SIG-M5 (cell line): ENCODE measurements at regions not wholly inside any gene's neighbourhood (a gene's known extent, or its start where the extent isn't known, plus 50 kb on each side); places are given as distances from the start of the nearest gene placed in this dataset.

Experiments used
- DNase-seq: peaks from one replicate; lab custom pipeline; 2025; lab: John Stamatoyannopoulos, UW

DNA sequence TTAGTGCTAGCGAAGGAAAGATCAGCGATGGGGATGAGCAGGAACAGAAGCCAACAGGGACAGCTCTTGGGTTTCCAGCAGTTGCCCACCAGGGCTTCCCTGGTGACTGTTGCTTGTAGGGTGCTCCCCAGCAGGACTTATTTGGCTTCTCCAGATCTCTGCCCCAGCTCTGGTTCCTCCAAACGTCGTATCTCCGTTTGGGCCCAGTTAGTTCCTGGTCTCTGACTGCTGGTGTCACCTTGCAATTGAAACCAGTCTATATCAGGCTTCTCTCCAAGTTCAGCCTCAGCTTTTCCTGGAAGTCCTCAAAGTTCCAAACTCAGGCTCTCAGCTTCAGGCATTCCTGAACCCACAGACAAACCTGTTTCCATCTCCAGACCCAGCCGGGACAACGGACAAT lies 70.8 kb upstream of the NXT1 start:
- DNase-seq, result no peak

DNA sequence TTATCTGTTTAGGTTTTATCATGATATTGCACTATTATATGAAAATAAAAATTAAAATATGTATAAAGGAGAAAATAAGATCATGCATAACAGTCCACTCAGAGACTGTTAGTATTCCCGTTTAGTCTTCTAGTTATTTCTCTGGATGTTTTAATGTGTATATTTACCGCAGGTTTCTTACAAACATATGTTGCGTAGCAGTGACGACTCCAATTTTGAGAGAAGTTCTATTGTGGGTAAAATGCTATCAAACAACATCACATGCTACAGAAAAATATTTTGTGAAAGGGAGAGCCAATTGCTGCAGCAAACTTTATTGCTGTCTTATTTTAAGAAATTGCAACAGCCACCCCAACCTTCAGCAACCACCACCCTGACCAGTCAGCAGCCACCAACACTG lies 72.4 kb upstream of the NXT1 start:
- DNase-seq, result no peak

DNA sequence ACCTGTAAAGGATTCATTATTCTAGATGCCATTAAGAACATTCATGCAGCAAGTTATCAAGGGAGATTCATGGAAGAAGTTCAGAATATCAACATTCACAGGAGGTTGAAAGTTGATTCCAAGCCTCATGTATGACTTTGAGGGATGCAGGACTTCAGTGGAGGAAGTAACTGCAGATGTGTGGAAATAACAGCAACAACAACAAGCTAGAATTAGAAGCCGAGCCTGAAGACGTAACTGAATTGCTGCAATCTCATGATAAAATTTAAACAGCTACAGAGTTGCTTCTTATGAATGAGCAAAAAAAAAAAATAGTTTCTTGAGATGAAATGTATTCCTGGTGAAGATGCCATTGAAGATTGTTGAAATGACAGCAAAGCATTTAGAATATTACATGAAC lies 73.3 kb upstream of the NXT1 start:
- DNase-seq, result no peak

DNA sequence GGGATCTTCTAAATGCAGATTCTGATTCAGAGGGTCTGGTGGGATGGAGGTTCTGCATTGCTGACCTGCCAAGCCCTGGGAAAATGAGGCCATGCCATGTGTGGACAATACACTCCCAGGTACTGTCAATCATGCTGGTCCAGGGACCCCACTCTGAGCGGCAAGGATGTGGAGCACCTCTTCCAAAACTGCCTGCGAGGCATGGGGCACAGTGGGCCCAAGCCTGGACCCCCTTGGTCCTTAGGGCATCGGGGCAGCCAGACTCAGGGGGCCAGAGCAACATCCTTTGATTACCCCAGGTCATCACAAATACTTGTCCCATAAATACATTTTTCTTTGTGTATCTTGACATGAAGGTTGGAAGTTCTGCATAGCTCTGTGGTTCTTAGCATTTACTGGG lies 76.8 kb upstream of the NXT1 start:
- DNase-seq, result no peak

DNA sequence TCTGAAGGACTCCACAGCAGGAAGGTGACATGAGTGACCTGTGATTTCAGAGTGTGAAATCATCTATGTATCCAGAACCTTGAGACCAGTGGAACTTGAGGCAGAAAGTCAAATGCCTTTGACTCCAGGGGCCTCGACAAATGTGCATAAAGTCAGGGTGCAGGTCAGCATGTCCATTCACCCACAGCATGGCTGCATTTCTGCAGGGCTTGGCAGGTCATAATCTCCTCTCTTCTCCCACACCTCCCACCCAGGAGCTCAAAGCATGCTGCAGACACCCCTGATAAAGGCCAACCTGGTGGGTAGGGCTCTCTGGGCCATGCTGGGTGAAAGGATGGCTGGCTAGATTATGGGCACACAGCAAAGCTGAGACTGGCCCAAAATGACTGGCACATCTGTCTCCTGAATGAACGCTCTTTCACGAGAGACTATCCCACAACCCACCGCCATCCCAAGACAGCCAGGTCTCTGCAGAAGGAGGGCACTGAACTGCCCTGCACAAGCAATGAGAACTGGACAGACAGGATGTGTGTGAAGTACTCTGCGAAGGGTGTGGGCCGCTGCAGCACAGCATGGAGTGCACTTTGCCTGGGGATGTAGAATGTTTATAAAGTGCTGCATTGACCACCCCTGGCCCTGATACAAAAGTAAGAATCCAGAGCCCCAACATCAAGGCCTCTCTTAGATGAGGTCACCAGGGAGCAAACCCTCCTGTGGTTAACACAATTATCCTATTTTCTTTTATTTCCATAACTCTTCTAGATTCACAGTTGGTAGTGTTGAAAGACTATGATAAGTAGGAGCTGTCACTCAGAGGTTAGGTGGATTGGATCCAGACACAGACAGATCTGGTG lies 78.2 kb upstream of the NXT1 start:
- DNase-seq, result no peak

DNA sequence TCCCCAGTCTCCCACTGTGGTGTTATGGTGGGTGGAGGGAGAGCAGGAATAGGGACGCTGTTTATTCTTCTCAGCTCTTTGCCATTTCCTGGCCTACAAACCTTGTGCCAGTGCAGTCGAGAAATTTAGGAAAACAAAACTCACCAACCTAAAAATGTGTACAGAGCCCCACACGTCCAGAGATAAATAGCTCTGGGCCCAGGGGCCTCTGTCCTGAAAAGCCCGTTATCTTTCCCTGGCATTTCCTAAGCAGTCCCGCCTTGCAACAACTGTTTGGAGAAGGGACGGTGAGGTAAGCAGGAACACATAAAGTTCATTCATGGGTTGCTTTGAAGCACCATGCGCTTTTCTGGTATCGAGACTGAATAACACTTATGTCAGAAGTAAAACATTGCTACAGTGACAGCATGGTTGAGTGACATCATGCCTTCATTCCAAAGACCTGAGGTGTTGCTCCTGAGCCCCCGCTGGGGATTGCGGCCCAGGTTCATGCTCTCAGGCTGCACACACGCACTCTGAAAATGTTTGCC lies 80.1 kb upstream of the NXT1 start:
- DNase-seq, result no peak

DNA sequence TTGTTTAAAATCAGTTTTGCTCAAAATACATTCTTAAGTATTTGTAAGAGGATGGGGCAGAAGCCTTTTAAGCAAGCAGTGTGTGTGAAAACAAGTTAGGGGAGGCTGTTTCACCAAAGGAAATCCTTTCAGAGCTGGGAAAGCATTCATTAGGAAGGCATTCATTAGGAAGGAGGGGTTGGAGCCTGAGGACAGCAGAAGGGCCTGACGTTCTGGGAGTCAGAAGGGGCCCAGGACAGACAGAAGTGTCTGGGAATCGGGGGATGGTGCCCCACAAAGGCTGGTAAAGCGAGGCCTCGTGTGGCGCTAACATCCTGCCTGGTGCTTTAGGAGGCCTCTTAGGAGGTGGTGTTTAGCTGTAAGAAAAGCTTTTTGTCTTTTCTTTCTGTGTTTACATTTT lies 80.6 kb upstream of the NXT1 start:
- DNase-seq, result no peak

DNA sequence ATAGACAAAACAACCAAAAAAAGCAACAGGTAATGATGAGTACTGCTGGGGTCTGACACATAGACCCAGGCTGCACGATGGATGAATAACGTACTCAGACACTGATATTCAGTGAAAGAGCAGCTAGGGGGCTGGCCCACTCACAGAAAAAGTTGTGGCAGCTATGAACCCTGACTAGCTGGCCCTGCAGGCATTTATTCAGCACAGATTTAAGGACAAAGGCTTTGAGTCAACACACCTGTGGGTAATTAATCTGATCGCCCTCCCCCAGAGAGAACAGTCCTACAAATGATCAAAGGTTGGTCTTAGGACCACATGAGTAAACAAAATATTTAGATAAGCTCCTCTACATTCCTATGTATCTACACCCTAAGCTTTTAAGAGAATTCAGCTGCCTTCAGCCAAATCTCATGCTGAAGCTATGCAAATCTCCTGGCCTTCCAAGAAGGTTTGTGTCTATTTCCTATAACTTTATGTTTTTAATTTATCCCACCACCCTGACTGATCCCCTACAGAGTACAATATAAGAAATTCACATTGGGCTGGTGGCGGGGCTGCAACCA lies 81.7 kb upstream of the NXT1 start:
- no peak for DNase-seq

DNA sequence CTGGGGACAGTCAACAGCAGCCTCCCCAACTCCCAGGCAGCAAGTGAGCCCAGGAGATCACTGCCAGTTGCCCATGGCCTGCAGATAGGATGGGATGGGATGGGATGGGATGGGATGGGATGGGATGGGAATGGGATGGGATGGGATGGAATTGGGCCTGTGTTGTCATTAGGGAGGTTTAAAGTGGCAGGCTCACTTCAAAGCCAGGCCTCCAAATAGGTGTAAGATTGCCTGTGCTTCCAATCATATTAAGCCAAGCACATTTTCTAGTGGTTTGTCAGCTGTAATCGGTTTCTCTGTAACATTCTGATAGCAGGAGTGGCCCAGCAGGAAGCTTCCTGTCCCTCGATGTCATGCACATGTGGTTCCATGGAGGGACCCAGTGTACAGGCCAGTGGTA lies 82.7 kb upstream of the NXT1 start:
- no peak for DNase-seq

DNA sequence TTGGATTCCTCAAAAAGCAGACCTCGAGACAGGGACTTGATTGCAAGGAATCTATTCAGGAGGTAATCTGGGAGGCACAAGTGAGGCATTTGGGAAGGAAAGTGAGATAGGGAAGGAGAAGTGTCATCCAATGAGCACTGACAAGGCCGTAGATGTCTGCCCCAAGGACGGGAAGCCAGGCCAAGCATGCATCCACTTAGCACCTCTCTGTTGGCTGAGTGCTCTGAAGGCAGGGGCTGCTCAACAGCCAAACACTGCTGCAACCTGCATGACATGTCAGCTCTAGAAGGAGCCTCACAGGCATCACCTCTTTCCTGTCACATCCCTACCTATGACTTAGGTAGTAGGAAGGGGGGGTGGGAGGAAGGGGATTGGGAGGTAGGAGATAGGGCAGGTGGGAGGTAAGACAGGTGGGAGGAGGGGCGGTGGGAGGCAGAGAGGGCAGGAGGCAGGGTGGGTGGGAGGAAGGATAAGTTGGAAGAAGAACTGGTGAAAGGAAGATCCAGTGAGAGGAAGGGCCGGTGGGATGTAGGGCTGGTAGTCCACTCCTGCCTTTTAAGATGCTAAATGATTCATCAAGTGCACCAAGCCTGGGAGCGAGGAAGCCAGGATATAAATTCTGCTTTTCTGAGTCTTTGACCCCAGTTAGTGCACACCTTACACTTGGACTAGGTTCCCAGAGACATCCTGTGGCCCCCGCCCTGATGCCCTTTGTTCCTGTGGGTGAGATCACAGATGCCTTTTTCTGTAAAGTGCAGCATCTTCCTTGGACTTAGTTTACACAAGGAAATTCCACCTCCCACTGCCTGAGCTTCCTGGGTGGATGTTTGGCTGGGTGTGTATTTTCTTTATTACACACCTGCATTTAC lies 83.8 kb upstream of the NXT1 start:
- DNase-seq, result no peak

DNA sequence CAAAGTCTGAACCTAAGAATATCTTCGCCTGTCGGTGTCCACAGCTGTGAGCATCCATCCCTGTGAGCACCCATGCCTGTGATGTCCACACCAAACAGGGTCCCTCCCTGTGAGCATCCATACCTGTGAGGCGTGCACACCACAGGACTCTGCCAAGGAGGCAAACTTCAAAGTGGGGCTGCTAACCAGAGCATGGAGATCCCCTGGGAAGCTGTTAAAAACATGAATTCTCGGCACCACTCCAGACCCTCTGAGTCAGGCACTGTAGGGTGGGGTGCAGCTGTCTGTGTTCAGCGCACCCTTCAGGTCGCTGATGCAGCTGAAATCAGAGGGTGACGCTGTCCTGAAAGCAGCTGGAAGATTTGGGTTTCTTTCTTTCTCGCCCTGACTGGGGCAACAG lies 85.4 kb upstream of the NXT1 start:
- no peak for DNase-seq

DNA sequence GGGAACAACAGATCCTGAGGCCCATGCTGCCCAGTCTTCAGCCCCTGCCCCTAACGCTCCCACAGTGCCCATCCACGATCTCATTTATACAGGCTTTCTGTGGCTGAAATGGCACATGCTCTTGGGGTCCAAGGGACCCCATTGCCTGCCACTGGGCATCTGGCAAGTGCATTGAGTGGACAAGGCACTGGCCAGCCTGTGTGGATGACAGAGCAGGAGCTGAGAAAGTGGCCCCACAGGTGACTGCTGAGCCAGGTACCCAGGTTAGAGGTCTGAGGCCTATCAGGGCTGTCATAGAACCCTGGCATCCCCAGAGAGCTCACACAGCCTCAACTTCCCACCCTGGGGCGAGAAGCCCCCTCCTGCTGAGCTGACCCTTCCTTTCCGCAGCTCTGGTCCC lies 86.0 kb upstream of the NXT1 start:
- DNase-seq, result no peak

DNA sequence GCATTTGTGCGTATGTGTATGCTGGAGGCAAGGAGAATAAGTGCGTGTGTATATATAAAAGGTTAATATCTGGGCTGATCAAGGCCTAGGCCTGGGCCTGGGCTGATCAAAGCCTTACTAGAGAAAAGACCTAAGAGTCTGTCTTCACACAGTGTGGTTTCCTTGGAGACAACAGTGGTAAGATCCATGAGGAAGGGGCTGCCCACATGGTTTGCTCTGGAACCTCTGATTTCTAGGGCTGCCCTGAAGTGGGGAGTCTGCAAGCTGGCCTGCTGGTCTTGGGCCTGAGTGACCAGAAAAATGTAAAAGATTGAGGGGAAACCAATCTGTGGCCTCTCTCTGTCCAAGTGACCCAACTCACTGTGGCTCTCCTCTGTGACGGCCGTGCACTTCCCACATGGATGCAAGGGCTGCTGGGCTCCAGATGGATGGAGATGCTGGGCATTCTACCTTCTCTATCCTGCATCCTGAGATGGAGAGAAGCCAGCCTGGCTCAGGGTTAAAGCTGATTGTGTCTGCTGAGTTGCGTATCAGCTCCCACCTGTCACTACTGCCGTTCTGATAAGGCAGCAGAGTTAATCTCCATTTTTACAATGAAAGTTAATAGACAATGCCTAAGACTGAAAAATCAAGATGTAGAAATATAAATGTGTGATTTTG lies 90.3 kb upstream of the NXT1 start:
- no peak for DNase-seq

DNA sequence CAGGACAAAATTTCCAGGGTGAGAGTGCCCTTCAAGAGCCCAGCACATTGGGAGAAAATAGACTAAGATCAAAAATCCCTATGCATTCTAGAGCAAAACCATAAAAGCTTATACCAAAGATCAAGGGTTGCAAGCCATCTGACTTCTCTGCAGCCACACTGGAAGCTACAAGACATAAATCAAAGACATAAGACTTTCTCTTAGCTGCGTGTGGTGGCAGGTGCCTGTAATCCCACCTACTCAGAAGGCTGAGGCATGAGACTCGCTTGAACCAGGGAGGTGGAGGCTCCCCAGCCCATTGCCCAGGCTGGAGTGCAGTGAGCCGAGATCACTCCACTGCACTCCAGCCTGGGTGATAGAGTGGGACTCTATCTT lies 91.9 kb upstream of the NXT1 start:
- DNase-seq, result no peak

DNA sequence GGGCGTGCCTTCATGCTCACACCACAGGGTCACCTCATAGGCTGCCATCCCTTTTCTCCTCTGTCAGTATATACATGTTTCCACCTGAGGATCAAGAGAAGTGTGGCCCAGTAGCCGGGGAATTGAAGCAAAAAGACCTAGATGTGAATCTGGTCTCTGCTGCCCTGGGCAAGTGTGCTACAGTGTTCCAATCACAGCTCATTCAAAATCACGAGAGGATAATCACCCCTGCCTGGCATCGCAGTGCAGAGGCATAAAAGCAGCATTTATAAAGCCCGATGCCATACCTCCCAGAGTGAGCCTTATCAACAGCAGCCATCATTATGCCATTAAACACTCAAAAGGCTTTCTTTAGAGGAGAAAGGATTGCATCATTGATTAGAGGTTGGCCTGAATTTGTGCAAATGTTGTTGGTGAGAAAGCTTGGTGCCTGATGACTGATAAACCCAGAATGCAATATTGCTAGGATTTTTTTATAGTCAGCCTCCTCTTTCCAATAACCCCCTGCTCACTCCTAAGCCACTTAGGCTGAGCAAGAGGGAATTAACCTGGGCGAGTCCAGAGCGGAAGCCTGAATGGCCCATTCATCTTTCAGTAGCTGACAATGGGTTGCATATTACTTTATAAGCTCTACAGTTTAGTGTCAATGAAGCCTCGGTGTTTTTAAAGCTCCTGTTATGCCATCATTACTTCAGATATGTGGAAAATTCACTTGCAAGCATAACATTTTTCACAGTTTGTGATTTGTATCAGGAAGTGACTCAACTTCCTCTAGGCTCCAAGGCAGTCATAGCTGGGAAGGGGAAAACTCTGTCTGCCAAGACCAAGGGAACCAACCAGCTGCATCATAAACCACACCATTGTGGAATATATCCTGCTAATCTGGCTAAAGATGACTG lies 92.5 kb upstream of the NXT1 start:
- DNase-seq, result no peak

DNA sequence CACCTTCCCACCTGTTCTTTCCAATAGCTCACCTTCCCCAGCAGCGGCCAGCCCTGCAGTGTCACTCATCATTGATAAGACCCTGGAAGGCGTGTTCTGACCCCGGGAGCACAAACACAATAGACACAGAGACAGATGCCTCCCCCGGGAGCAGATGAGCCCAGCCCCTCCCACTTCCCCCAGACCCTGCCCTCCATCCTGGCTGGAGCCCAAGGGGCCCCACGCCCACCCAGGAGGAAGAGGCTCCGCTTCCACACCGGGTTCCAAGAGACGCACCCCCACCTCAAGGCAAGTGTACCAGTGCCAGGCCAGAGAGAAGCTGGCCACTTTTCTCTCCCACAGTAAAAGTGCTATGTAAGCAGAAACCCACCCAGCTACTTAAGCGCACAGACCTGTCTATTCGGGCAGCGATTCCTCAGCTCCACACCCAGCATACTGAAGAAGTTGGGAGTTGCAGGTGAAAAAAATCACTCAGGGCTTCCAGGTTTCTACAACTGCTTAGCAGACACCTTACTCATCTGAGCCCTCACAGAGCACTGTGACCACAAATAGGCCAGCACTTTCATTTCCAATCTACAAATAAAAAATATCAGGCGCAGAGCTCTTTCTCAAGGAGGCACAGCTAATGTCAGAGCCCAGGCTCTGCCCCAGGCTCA lies 93.4 kb upstream of the NXT1 start:
- no peak for DNase-seq

DNA sequence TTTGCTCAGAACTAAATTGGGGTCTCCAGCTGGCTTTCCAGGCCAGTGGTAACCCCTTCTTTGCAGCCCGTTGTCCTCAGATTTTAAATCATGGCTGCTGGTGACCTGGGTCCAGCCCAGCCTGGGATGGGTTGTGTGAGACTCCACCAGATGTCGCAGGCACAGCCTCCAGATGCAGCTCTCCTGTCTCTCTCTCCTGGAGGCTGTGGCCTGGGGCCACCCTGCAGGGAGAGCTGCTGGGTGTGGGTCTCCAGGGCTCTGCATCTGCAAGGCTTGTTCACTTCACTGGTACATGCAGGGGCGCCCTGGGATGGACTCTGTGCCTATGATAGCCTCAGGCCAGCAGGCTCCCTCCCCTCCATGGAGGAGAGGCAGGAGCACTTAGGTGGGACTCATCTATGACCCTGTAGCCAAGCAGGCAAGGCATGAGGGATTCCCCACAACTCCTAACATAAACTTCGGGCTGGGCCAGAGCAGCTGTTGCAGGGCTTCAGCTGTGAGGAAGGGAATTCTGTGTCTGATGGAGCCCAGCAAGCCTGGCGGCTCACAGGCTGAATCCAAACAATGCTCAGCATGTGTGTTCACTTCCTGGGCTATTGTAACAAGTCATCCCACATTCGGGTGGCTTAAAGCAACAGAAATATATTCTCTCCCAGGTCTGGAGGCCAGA lies 94.7 kb upstream of the NXT1 start:
- no peak for DNase-seq

DNA sequence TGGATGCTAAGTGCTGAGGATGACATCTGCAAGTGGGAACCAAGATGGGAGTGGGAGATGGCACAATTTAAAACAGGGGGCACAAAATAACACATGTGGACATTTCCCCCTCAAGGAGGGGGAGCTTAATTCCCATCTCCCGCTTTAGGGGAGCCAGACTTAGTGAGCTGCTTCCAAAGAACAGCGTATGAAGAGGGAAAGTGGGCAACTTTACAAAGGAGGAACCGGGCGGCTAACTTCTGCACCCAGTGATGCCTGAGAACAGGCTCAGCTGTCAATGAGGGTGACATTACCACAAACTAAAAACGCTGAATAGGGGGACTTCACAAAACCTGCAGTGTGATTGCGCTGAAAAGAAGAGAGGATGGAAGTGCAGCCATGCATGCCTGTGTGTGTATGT lies 95.5 kb upstream of the NXT1 start:
- DNase-seq, result no peak

DNA sequence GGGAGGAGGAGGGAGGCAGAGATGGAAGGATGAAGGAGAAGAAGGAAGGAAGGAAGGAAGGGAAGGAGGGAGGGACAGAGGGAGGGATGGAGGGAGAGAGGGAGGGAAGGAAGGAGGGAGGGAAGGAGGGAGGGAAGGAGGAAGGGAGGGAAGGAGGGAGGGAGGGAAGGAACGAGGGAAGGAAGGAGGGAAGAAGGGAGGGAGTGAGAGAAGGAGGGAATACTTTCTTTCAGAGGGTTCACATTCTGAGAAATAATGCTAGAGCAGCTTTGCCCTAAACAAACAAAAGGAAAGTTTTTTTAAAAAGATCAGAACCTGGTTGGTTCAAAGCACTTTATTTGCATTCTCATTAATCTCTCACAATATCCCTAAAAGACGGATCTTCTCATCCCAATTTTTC lies 96.1 kb upstream of the NXT1 start:
- DNase-seq, result no peak

DNA sequence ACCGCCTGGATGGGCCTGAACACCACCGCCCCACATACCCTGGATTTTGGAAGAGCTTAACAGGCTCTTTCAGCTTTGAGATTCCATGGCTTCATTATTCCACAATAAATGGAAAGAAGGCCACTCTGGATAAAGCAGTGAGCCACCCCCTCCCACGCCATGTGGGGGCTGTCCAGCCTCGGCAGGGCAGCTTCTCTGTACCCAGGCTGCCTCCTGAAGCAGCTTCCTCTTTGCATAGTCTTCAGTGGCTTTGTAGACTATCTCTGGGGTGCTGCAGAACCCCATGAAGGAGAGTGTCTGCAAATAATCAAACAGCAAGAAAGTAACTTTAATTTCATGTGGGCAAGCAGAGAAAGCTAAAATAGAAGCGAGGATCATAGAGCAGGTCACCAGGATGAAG lies 96.6 kb upstream of the NXT1 start:
- no peak for DNase-seq
